ENCODE measurements at regions not wholly inside any gene's neighbourhood (a gene's known extent, or its start where the extent isn't known, plus 50 kb on each side); places are given as distances from the start of the nearest gene placed in this dataset.

DNA sequence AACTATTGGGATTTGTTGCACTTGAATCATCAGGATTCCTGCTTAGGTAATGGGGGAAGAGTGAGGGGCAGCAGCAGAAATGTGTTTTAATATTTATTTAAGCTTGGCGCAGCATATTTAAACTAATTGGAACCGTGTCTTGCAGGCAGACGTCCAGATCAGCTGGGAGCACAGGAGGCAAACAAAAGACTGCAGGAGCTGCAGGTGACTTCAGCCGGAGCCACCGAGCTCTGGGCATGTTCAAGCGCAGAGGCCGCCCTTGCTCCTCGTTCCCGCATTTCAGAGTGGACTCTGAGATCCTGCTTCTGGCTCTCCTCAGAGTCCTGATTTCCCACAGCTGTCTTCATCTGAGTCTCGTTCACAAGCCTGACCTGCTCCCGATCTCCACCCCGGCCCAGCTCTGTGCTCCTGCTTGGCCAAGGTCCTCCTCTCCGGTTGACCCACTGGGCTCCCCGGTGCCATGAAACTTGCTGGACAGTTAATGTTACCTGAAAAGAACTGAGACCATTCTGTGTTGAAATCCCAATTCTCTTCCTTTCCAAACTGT is 475.5 kb downstream of the SOX11 start:
- H3K27ac Mint-ChIP-seq = no peak overlapping the region
- H3K9me3 Mint-ChIP-seq = no peaks in the 10 kb centered on the region
- TF ChIP-seq CTCF (IDR thresholded peaks at IDR 0.05) = no peak
- H3K4me3 Mint-ChIP-seq = no peak overlapping the region
- ATAC-seq (ENCODE audit: low read depth) (no peak), DNase-seq (no peak)
- no peaks in the 10 kb centered on the region for H3K4me1 Mint-ChIP-seq
- intact Hi-C loops (cut with micrococcal nuclease) = no loop called here
- H3K27me3 Mint-ChIP-seq = no peaks in the 10 kb centered on the region
- H3K36me3 Mint-ChIP-seq (ENCODE audit: low read depth) = no peaks in the 10 kb centered on the region
- CTCF ChIA-PET = no interaction called here
- POLR2A ChIA-PET = no interaction called here

GRCh38 chr2:6168485-6168884 is 476.3 kb downstream of the SOX11 start:
- H3K36me3 Mint-ChIP-seq (ENCODE audit: low read depth) = no peaks in the 10 kb centered on the region
- H3K4me3 Mint-ChIP-seq = no peak overlapping the region
- POLR2A ChIA-PET = no interaction called here
- no peak overlapping the region for H3K27ac Mint-ChIP-seq
- no peak for TF ChIP-seq CTCF (IDR thresholded peaks at IDR 0.05)
- intact Hi-C loops (cut with micrococcal nuclease) = no loop called here
- ATAC-seq (ENCODE audit: low read depth) (no peak), DNase-seq (no peak)
- H3K27me3 Mint-ChIP-seq = no peaks in the 10 kb centered on the region
- CTCF ChIA-PET = no interaction called here
- H3K4me1 Mint-ChIP-seq = no peaks in the 10 kb centered on the region
- no peaks in the 10 kb centered on the region for H3K9me3 Mint-ChIP-seq

DNA sequence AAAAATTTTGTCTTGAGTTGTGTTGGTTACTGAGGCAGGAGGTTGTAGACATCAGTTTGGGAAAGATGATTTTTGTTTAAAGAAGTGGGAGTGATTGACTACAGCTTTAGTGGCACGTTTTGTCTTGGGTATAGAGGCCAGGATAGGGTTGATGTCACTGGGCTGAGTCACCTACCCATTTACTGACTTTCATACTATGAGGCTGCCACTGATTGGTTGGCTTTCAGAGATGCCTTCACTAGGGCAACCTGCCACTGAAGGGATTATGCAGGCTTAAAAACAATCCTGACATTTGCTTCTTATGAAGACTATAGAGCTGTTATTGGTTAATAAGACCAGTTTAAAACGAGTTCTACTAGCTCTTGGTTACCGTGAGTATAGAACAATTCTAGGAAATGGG is 479.1 kb downstream of the SOX11 start:
- Mint-ChIP-seq H3K4me3 (no peak overlapping the region), H3K36me3 (ENCODE audit: low read depth) (no peaks in the 10 kb centered on the region), H3K4me1 (no peaks in the 10 kb centered on the region), H3K27me3 (no peaks in the 10 kb centered on the region), H3K9me3 (peaks cover 3% of the 10 kb centered on the region), H3K27ac (no peak overlapping the region)
- CTCF ChIA-PET = no interaction called here
- POLR2A ChIA-PET = no interaction called here
- TF ChIP-seq CTCF (IDR thresholded peaks at IDR 0.05) = no peak
- DNase-seq (no peak), ATAC-seq (ENCODE audit: low read depth) (no peak)
- intact Hi-C loops (cut with micrococcal nuclease) = no loop called here

DNA sequence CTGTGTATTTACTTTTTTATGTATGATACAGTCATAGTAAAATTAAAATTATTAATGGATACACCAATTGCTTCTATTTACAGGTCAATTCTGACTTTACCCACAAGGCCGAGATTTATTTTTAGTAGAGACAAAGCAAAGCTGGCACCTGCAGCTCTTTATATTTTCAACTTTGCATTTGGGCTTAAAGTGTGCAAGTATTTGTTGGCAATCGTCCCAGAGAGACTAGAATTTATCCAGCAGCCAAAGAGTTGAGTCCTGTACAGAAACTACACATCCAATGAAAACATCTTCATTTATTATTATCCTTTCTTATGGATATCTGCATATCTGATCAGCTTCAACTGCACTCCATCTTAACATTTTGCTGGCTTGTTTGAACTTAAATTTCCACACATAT is 485.6 kb downstream of the SOX11 start:
- no peaks in the 10 kb centered on the region for H3K36me3 Mint-ChIP-seq (ENCODE audit: low read depth)
- peaks cover 3% of the 10 kb centered on the region for H3K9me3 Mint-ChIP-seq
- POLR2A ChIA-PET = no interaction called here
- no peaks in the 10 kb centered on the region for H3K27me3 Mint-ChIP-seq
- H3K4me3 Mint-ChIP-seq = no peak overlapping the region
- TF ChIP-seq CTCF (IDR thresholded peaks at IDR 0.05) = no peak
- H3K4me1 Mint-ChIP-seq = no peaks in the 10 kb centered on the region
- CTCF ChIA-PET = no interaction called here
- DNase-seq (no peak), ATAC-seq (ENCODE audit: low read depth) (no peak)
- H3K27ac Mint-ChIP-seq = no peak overlapping the region
- intact Hi-C loops (cut with micrococcal nuclease) = no loop called here

GRCh38 chr2:6181525-6181924 is 489.3 kb downstream of the SOX11 start:
- Mint-ChIP-seq H3K36me3 (ENCODE audit: low read depth) (no peaks in the 10 kb centered on the region), H3K4me3 (no peak overlapping the region), H3K27ac (no peak overlapping the region), H3K9me3 (no peaks in the 10 kb centered on the region), H3K4me1 (no peaks in the 10 kb centered on the region), H3K27me3 (no peaks in the 10 kb centered on the region)
- no peak for DNase-seq
- ChIA-PET POLR2A (no interaction called here), CTCF (no interaction called here)
- intact Hi-C loops (cut with micrococcal nuclease) = no loop called here
- no peak for TF ChIP-seq CTCF (IDR thresholded peaks at IDR 0.05)
- ATAC-seq (ENCODE audit: low read depth) = no peak

Data from activated B cell treated with CpG ODN at 0.5 μM for 24 hours (primary cell).